ENCODE measurements at regions not wholly inside any gene's neighbourhood (a gene's known extent, or its start where the extent isn't known, plus 50 kb on each side); places are given as distances from the start of the nearest gene placed in this dataset.

GRCh38 chr2:45248214-45248613, 239.0 kb upstream of the SIX2 start:
- no peak for DNase-seq

- no peak for DNase-seq
These were observed 235.7 kb upstream of the SIX2 start for GRCh38 chr2:45244928-45245327.

DNA sequence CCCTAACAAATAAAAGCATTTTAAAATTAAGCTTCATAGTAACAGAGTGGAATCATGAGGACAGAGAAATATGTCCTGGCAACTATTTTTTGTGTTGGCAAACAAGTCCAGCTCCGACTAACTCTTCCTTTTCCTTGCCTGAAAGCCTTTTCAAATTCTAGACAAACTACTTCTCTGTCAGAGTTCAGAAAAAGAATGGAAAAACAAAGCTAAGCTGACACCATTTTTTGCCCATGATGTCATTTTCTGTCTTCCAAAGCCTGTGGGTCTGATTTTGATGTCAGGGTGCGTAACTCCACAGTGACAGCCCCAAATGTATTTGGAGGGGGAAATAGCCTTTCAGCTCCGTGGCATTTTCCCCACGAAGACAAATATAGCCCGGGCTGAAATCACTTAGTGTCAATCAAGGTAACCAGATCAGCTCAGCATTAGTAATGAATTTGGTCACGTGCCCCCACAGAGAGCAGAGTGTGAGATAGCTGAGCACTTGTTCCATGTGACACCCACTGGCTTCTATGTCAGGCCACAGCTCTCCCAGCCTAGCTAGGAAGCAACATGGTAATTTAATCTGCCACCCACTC, 233.0 kb upstream of the SIX2 start:
- DNase-seq, result no peak

DNA sequence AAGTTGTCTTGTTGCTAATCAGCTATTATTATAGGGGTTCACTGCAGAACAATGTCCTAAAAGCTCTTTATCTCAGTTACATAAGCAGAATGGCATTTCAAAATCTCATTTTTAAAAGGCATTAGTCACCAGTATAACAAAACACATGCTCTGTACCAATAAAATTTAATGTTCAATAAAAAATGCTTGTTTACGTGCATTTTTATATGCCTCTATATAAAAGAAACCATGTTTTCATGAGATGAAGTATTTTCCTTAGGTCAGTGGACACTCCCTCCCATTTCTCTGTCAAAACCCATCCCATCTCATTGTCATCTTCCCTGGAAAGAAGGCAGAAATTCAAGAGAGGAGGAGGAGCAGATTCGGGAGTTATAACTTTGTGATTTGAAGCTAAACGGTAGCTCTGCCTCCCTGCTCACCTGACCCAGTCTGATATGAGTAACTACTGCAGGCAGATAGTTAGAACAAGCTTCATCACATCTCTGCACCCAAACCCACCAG, 231.9 kb upstream of the SIX2 start:
- no peak for DNase-seq

DNA sequence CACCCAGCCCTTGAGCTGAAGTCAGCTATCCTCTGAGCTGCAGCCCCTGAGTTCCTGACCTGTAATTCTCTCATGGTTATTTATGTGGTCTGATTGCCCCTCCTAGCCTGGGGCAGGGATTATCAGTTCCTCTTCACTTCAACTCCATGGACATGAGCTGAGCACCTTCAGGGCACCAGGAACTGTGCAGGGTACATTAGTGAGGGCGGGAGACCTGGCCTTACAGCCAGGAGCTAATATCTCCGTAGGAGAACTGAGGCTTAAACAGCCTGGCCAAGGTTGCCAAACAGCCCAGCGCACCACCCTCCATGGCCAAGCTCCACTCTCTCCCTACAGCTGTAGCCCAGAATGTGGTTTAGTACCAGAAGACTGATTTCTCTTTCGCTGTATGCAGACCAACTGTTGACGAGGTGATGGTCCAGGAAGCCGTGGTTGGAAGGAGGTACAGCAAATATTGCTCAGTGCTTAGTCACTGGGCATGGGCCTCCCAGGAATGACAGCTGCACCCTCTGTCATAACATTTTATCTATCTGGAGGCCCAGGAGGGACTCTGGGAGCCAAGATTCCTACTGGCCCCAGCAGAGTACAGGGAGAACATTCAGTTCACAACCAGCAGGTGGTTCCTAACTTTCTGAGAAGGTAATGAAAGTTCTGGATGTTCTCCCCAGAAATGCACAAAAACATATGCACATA, 228.7 kb upstream of the SIX2 start:
- no peak for DNase-seq

DNA sequence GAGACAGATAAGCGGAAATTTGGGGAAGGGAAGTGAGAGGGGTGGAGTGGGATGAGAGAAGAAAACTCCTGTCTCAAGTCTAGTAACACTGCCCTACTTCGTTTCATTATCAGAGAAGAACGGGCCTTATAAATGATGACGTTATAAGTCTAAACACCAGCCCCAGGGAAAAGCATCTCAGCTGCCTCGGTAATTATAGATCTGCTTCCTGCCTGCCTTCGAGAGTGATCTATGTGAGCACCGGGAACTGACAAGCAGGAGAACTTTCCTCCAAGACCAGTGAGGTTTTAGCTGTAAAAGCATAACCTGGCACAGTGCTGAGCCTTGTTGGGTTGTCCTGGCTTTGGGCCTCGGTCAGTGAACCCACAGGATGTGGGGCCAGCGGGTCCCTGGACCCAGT, 227.9 kb upstream of the SIX2 start:
- DNase-seq, result no peak

DNA sequence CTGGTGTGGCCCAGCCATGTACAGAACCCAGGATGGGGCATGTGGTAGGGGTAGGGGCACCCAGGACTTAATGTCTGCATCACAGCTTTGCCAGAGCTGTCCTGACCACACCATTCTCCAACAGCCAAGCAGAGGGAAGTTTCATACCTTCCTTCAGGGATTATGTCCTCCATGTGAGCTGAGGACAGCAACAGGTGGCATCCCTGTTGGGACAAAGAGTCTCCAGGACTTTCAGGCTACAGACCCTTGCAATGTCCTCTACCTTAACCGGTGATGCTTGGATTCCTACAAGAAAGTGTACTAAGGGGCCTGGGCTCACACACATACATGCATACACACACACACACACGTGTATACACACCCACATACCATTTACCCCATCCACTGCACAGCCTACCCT, 227.0 kb upstream of the SIX2 start:
- DNase-seq, result no peak

- no peak for DNase-seq
These were observed 224.0 kb upstream of the SIX2 start for GRCh38 chr2:45233301-45233700.

DNA sequence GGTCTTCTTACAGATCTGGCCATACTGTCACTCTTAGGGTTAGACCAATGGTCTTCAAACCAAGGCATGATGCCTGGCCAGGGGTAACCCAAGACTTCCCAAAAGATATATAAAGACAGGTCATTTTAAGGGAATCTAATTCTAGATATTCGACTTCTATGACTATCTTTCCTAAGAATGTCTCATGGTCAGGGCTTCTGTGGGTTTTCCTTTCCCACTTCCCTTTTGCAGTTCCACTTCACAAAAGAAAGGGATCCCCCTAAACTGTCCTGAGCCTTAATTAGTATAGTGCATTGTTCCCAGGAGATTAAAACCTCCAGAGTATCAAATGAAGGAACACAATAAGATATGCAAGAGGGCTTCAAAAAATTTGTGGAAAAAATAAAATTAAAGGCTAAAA, 223.6 kb upstream of the SIX2 start:
- no peak for DNase-seq

- no peak for DNase-seq
These were observed 220.2 kb upstream of the SIX2 start for GRCh38 chr2:45229411-45229810.

DNA sequence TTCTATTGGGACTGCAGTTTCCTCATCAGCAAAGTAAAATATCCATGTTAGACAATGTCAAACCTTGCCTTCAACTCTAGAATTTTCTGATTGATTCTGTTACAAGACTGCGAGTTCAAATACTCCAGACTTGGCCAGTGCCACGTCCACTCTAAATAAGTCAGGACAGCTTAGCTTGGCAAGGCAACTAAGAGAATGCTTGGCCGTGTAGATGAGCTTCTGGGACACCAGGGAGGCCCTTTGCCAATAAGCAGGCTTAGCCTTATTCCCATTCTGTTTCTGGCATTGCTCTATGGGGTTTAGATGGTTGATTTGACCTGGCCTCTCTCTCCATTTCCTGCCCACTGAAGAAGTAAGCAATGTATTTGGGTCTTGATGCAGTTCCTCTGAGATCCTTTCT, 218.1 kb upstream of the SIX2 start:
- DNase-seq, result no peak

GRCh38 chr2:45224993-45225380, 215.7 kb upstream of the SIX2 start:
- no peak for DNase-seq

- DNase-seq, result no peak
These were observed 215.2 kb upstream of the SIX2 start for GRCh38 chr2:45224321-45224992.

DNA sequence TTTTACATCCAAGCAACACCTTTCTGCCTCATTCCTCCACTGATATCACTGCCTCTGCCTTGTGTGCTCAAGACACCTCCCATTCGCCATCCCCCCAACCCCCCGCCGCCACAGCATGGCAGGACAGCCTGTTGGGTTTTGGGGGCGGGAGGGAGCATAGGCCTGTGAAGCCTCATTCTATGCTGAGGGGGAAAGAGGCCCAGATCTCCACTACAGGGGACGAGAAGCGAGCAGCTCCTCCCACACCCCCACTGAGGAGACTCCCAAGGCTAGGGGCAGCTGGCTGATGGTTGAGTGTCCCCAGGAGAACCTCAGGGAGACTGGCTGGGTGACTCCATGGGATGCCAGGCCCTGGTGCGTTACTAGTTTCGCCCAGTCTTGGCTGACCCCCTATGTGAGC, 214.3 kb upstream of the SIX2 start:
- DNase-seq, result no peak

DNA sequence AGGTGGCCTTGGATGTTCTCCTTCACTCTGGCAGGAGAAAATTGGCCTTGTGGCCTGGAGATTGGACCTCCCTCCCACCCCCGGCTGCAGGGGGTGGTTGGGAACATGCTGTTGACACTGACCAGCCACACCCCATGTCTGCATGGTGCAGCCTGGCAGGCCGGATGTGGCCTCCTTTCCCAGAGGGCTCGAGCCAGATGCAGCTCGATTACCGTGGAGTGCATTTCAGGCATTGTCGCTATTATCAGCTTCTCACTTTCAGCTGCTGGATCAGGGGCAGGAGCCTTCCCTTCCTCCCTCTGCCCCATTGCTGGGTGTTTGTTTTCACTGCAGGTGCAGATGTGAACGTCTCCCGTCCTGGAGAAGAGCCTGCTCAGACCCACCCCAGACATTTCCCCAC, 211.0 kb upstream of the SIX2 start:
- DNase-seq, result peak; percentile 74

DNA sequence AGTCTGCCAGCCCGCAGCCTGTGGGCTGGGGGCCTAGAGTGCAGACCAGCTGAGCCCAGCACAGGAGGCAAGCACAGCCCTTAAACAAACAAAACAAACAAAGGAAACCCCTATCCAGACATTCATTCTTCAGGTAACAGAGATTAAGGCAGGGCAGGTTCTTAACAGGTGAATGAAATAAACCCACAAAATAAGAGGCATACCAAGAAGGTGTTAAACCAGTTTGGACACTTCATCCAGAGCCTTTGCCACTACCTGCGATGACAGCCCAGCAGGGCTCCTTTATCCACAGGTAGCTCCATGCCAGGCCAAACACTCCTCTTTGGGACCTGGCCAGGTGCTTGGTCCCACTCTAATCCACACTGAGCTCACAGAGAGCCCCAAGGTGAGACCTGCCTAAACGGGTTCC, 209.7 kb upstream of the SIX2 start:
- DNase-seq, result peak; percentile 83

DNA sequence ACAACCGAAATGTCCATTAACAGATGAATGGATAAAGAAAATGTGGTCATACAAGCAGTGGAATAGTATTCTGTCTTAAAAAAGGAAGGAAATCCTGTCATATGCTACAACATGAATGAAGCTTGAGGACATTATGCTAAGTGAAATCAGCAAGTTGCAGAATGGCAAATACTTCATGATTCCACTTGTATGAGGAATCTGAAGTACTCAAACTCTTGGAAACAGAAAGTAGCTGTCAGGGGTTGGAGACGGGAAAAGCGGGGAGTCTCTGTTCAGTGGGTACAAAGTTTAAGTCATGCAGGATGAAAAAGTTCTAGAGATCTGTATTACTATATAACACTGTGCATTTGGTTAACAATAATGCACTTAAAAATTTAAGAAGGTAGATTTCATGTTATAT, 209.0 kb upstream of the SIX2 start:
- DNase-seq, result no peak

DNA sequence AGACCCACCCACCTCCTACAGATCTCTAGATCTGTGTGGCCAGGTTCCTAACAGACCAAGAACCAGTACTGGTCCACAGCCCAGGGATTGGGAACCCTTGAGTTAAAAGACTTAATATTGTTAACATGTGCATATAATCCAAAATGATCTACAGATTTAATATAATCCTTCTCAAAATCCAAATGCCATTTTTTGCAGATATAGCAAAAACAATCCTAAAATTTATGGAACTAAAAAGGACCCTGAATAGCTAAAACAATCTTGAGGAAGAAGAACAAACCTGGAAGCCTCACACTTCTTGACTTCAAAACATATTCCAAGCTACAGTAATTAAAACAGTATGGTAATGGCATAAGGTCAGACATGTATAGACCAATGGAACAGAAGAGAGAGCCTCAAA, 206.9 kb upstream of the SIX2 start:
- DNase-seq, result no peak

GRCh38 chr2:45214550-45214949, 205.3 kb upstream of the SIX2 start:
- no peak for DNase-seq

DNA sequence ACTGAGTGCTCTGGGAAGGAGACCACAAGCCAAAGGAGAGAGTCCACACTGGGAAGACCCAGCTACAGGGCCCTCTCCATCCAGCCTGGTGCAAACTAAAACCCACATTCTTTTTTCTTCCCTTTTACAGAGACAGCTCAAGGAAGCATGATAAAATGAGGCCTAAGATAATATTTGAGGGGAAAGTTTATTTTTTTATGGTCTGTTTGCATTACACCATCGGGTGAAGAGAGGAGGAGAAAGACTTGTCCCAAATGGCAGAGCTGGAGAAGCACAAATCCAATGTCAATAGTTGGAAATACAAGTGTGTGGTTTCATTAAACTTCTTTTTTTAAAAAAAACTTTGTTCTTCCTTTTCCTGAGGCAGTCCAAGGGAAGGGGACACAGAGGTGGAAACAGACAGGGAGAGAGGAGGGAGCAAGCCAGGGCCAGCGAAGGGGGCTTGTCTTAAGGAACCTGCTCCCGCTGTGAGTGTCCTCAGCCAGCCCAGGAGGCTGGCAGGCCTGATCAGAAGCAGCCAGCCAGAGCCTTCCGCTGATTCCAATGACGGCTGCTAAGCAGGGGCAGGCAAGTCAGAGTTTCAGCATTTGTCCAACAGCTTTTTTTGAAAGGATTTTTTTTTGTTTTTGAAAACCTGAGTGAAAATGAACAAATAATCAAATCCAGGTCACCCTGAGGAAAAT, 203.8 kb upstream of the SIX2 start:
- no peak for DNase-seq

DNA sequence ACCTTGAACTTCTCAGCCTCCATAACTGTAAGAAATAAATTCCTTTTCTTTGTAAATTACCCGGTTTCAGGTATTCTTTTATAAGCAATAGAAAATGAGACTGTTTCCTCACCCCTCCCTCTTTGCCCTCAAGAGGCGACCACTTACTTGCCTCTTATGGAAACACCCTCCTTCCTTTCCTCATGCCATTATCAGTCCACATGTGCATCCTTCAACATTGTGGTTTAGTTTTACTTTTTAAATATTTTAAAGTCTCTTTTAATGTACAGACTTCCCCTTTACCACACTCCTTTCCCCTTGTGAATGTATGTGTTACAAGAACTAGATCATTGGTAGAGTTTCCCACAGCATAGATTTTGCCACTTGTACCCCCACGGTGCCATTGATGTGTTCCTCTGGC, 202.4 kb upstream of the SIX2 start:
- DNase-seq, result no peak

- no peak for DNase-seq
These were observed 201.4 kb upstream of the SIX2 start for GRCh38 chr2:45210462-45211195.

GRCh38 chr2:45209875-45210274, 200.6 kb upstream of the SIX2 start:
- no peak for DNase-seq
